Stimulated activated CD8-positive, alpha-beta memory T cell treated with anti-CD3 and anti-CD28 coated beads, Interleukin-4, amount 100 ng/mL, for 48 hours (primary cell): ENCODE measurements at regions not wholly inside any gene's neighbourhood (a gene's known extent, or its start where the extent isn't known, plus 50 kb on each side); places are given as distances from the start of the nearest gene placed in this dataset.
"Not testable (repeated sequence)": the region's sequence is repeated elsewhere in the genome, so short reads cannot be mapped to it uniquely, and the experiment has no call there.

ENCODE experiments used
- DNase-seq: peaks from one replicate; pipeline ENCODE4 v3.0.0-alpha.2; 2020

- no peak for DNase-seq
Observed at GRCh38 chr18:27361477-27361876, 176.4 kb upstream of the CHST9 start.

GRCh38 chr18:27355308-27355707, 170.2 kb upstream of the CHST9 start:
- DNase-seq = no peak

- DNase-seq = no peak
Observed at GRCh38 chr18:27353273-27353672, 168.2 kb upstream of the CHST9 start.

- no peak for DNase-seq
Observed at GRCh38 chr18:27349284-27349882, 164.3 kb upstream of the CHST9 start.

- DNase-seq = no peak
Observed at GRCh38 chr18:27331606-27332005, 146.5 kb upstream of the CHST9 start.

GRCh38 chr18:27314996-27315395, 129.9 kb upstream of the CHST9 start:
- no peak for DNase-seq

GRCh38 chr18:27313678-27314077, 128.6 kb upstream of the CHST9 start:
- DNase-seq = no peak

- DNase-seq = no peak
Observed at GRCh38 chr18:27312853-27313252, 127.7 kb upstream of the CHST9 start.

GRCh38 chr18:27312153-27312552, 127.0 kb upstream of the CHST9 start:
- no peak for DNase-seq

- DNase-seq = no peak
Observed at GRCh38 chr18:27311114-27311513, 126.0 kb upstream of the CHST9 start.

GRCh38 chr18:27301615-27302378, 116.7 kb upstream of the CHST9 start:
- DNase-seq = no peak

GRCh38 chr18:27298214-27298804, 113.2 kb upstream of the CHST9 start:
- no peak for DNase-seq

- not testable (repeated sequence) for DNase-seq
Observed at GRCh38 chr18:27285973-27286562, 101.0 kb upstream of the CHST9 start.

- DNase-seq = no peak
Observed at GRCh38 chr18:27278131-27278530, 93.0 kb upstream of the CHST9 start.

- DNase-seq = no peak
Observed at GRCh38 chr18:27277554-27277953, 92.4 kb upstream of the CHST9 start.

GRCh38 chr18:27276886-27277285, 91.8 kb upstream of the CHST9 start:
- DNase-seq = no peak

- no peak for DNase-seq
Observed at GRCh38 chr18:27276479-27276878, 91.4 kb upstream of the CHST9 start.

- DNase-seq = no peak
Observed at GRCh38 chr18:27274901-27275300, 89.8 kb upstream of the CHST9 start.

- no peak for DNase-seq
Observed at GRCh38 chr18:27270508-27270907, 85.4 kb upstream of the CHST9 start.

GRCh38 chr18:27263369-27263768, 78.3 kb upstream of the CHST9 start:
- no peak for DNase-seq

- DNase-seq = no peak
Observed at GRCh38 chr18:27261769-27262549, 76.9 kb upstream of the CHST9 start.

- no peak for DNase-seq
Observed at GRCh38 chr18:27253571-27253970, 68.5 kb upstream of the CHST9 start.

- DNase-seq = no peak
Observed at GRCh38 chr18:27250471-27250870, 65.4 kb upstream of the CHST9 start.
